OCI-LY7 (cell line): ENCODE measurements at regions not wholly inside any gene's neighbourhood (a gene's known extent, or its start where the extent isn't known, plus 50 kb on each side); places are given as distances from the start of the nearest gene placed in this dataset.

Source experiments
- BruUV-seq: library from RNA; stranded (reverse); fragments of 400-500 nt; replicated peaks from 2 replicates; lab custom pipeline; 2021; lab: Mats Ljungman, UMichigan
- CTCF ChIA-PET: fragments of 300-600 bp; sonication (Branson Sonifier 250); formaldehyde crosslinking; loops from one replicate; lab custom pipeline; 2022; ENCODE audit warnings: antibody characterized with exemption; ENCODE audit not compliant: unreplicated experiment; lab: Charles Lee
- POLR2A ChIA-PET: fragments of 300-600 bp; sonication (Branson Sonifier 250); formaldehyde crosslinking; loops from one replicate; lab custom pipeline; 2022; ENCODE audit warnings: antibody characterized with exemption; lab: Charles Lee
- DNase-seq: peaks from one replicate; pipeline ENCODE4 v3.0.0-alpha.2; 2015; ENCODE audit warnings: low spot score
- H2AFZ ChIP-seq: fragments of 200-600 bp; sonication (generic), shearing (Covaris generic); 2 replicates; pipeline ENCODE4 v1.6.1; 2014; ENCODE audit warnings: mild to moderate bottlenecking, antibody characterized with exemption, low read length, moderate library complexity
- H3K27ac ChIP-seq: fragments of 200-600 bp; sonication (generic); 2 replicates; pipeline ENCODE4 v1.5.1; 2014; ENCODE audit warnings: mixed run types, low read depth, mild to moderate bottlenecking, moderate library complexity, low read length, inconsistent platforms; ENCODE audit not compliant: poor library complexity, severe bottlenecking
- H3K36me3 ChIP-seq: fragments of 200-600 bp; sonication (generic); 2 replicates; pipeline ENCODE4 v1.6.1; 2014; ENCODE audit warnings: mild to moderate bottlenecking, antibody characterized with exemption, low read length, moderate library complexity, mixed read lengths; ENCODE audit not compliant: insufficient read depth
- H3K4me1 ChIP-seq: fragments of 200-600 bp; sonication (generic); 2 replicates; pipeline ENCODE4 v1.5.1; 2014; ENCODE audit warnings: mild to moderate bottlenecking, low read length; ENCODE audit not compliant: insufficient read depth, poor library complexity, severe bottlenecking
- H3K4me2 ChIP-seq: fragments of 200-600 bp; sonication (generic); 2 replicates; pipeline ENCODE4 v1.6.1; 2014; ENCODE audit warnings: mild to moderate bottlenecking, low read length
- H3K4me3 ChIP-seq: fragments of 200-600 bp; sonication (generic); 2 replicates; pipeline ENCODE4 v1.5.1; 2014; ENCODE audit warnings: mild to moderate bottlenecking, low read depth, low read length; ENCODE audit not compliant: poor library complexity, severe bottlenecking
- H3K79me2 ChIP-seq: fragments of 200-600 bp; sonication (generic); 2 replicates; pipeline ENCODE4 v1.6.1; 2016; ENCODE audit warnings: low read depth, mild to moderate bottlenecking, low read length, moderate library complexity, mixed read lengths; ENCODE audit not compliant: insufficient read depth
- H3K9me2 ChIP-seq: fragments of 200-600 bp; sonication (generic); 2 replicates; pipeline ENCODE4 v1.6.1; 2016; ENCODE audit warnings: mild to moderate bottlenecking, low read length, mixed read lengths; ENCODE audit not compliant: insufficient read depth
- H3K9me3 ChIP-seq: fragments of 200-600 bp; sonication (generic); 2 replicates; pipeline ENCODE4 v1.6.1; 2014; ENCODE audit warnings: mild to moderate bottlenecking, mixed run types, low read length, mixed read lengths
- H4K20me1 ChIP-seq: fragments of 200-600 bp; sonication (generic); 2 replicates; pipeline ENCODE4 v1.6.1; 2014; ENCODE audit warnings: mild to moderate bottlenecking, antibody characterized with exemption, low read length, moderate library complexity, mixed read lengths; ENCODE audit not compliant: insufficient read depth
- EZH2phosphoT487 ChIP-seq: fragments of 200-600 bp; sonication (generic); IDR thresholded peaks from 2 replicates; pipeline ENCODE4 v1.6.1; 2018; ENCODE audit warnings: low read depth, borderline replicate concordance, mild to moderate bottlenecking, mixed run types, antibody characterized with exemption, low read length, moderate library complexity, mixed read lengths
- intact Hi-C: fragments of 100-400 bp; cut with micrococcal nuclease; formaldehyde crosslinking; loops from one replicate; pipeline ENCODE4 v1.10.0; 2022; ENCODE audit not compliant: unreplicated experiment
- TF ChIP-seq, protein P1 (sequence below): fragments of 200-600 bp; sonication (generic); conservative IDR thresholded peaks from 2 replicates; pipeline ENCODE4 v1.5.1; 2014; ENCODE audit warnings: mild to moderate bottlenecking, antibody characterized with exemption, low read length, moderate library complexity, mixed read lengths

DNA sequence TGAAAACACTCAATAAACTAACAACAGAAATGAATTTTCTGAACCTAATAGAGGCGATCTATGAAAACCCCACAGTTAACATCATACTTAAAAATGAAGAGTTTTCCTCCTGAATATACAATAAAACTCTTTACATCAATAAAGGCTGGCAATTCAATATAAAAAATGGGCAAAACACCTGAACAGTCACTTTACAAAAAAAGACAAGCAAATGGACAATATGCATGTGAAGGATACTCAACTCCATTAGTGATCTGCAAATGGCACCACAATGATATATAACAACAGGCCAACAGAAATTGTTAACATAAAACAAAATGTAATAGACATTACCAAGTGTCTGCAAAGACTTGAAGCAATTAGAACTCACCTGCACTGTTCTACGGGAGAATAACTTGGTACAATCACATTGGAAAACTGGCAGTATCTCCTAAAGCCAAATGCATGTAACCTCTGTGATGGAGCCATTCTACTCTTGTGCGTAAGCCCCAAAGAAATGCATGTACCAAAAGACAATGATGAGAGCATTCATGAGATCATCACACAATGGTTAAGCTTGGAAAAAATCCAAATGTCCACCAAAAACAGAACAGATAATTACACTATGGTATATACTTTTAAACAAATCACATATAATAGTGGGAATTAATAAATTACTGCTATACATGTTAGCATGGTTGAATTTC, 433.4 kb upstream of the MAF start:
- Histone ChIP-seq H3K4me3 (no peak overlapping the region), H3K27ac (no peak overlapping the region), H3K36me3 (no peaks in the 10 kb centered on the region), H4K20me1 (no peaks in the 10 kb centered on the region), H3K4me2 (no peak overlapping the region), H3K9me2 (no peaks in the 10 kb centered on the region), H3K79me2 (no peaks in the 10 kb centered on the region), H2AFZ (no peak overlapping the region), H3K4me1 (no peaks in the 10 kb centered on the region), H3K9me3 (no peaks in the 10 kb centered on the region)
- intact Hi-C loops = no loop called here
- BruUV-seq = no TSS peak
- TF ChIP-seq, protein P1, sequence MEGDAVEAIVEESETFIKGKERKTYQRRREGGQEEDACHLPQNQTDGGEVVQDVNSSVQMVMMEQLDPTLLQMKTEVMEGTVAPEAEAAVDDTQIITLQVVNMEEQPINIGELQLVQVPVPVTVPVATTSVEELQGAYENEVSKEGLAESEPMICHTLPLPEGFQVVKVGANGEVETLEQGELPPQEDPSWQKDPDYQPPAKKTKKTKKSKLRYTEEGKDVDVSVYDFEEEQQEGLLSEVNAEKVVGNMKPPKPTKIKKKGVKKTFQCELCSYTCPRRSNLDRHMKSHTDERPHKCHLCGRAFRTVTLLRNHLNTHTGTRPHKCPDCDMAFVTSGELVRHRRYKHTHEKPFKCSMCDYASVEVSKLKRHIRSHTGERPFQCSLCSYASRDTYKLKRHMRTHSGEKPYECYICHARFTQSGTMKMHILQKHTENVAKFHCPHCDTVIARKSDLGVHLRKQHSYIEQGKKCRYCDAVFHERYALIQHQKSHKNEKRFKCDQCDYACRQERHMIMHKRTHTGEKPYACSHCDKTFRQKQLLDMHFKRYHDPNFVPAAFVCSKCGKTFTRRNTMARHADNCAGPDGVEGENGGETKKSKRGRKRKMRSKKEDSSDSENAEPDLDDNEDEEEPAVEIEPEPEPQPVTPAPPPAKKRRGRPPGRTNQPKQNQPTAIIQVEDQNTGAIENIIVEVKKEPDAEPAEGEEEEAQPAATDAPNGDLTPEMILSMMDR = no peak
- no peak for TF ChIP-seq EZH2phosphoT487
- DNase-seq = no peak
- ChIA-PET POLR2A (no interaction called here), CTCF (no interaction called here)

DNA sequence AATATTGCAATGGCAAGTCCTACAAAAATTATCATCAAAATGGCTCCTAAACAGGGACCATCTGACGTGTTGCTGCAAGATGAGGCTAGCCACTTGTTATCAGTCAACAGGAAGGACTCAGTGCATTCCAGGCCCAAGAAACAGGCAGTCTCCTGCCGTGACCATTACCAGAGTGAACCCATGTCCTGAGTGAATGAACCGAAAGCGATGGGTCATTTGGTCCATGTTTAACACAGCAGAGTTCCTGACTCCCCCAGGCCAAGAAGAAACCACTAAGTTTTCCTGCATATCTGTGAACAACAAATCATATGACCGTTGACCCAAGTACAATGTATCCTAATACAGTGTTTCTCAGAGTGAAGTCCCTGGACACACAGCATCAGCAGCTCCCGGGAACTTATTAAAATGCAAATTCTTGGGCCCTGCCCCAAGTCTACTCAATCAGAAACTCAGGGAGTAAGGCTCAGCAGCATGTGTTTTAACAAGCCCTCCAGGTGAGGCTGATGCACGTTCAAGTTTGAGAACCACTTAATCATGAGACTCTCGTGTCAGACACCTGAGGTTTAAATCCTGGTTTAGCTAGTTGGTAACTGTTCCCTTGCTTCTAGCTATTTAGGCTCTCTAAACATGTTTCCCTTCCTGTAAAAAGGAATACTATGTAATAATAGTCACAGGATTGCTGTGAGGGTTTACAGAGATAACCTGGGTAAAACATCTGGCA, 429.4 kb upstream of the MAF start:
- H3K4me3 ChIP-seq = no peak overlapping the region
- no peak overlapping the region for H3K4me2 ChIP-seq
- H3K9me2 ChIP-seq = no peaks in the 10 kb centered on the region
- CTCF ChIA-PET = no interaction called here
- no peaks in the 10 kb centered on the region for H4K20me1 ChIP-seq
- TF ChIP-seq, protein P1 = no peak
- TF ChIP-seq EZH2phosphoT487 = no peak
- no TSS peak for BruUV-seq
- no peak overlapping the region for H3K27ac ChIP-seq
- no peaks in the 10 kb centered on the region for H3K9me3 ChIP-seq
- no peak for DNase-seq
- no peaks in the 10 kb centered on the region for H3K4me1 ChIP-seq
- POLR2A ChIA-PET = no interaction called here
- no peaks in the 10 kb centered on the region for H3K36me3 ChIP-seq
- no peaks in the 10 kb centered on the region for H3K79me2 ChIP-seq
- intact Hi-C loops = no loop called here
- no peak overlapping the region for H2AFZ ChIP-seq

DNA sequence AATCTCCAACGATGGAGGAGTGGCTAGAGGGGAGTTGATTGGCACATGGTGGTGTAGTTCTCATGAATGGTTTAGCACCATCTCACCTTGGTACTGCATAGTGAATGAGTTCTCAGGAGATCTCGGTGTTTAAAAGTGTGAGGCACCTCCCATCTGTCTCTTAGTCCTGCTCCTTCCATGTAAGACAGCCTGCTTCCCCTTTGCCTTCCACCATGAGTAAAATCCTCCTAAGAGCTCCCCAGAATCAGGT, 428.8 kb upstream of the MAF start:
- Histone ChIP-seq H4K20me1 (no peaks in the 10 kb centered on the region), H3K79me2 (no peaks in the 10 kb centered on the region), H2AFZ (no peak overlapping the region), H3K4me2 (no peak overlapping the region), H3K9me3 (no peaks in the 10 kb centered on the region), H3K4me1 (no peaks in the 10 kb centered on the region), H3K36me3 (no peaks in the 10 kb centered on the region), H3K9me2 (no peaks in the 10 kb centered on the region), H3K4me3 (no peak overlapping the region), H3K27ac (no peak overlapping the region)
- CTCF ChIA-PET = no interaction called here
- BruUV-seq = no TSS peak
- DNase-seq = no peak
- no peak for TF ChIP-seq EZH2phosphoT487
- TF ChIP-seq, protein P1 = no peak
- POLR2A ChIA-PET = no interaction called here
- intact Hi-C loops = no loop called here
